PC-9 (cell line): ENCODE measurements at regions not wholly inside any gene's neighbourhood (a gene's known extent, or its start where the extent isn't known, plus 50 kb on each side); places are given as distances from the start of the nearest gene placed in this dataset.

Source experiments
- BruUV-seq: library from RNA; stranded (reverse); fragments of 400-500 nt; replicated peaks from 2 replicates; lab custom pipeline; 2021; lab: Mats Ljungman, UMichigan
- CTCF ChIA-PET: fragments of 300-600 bp; sonication (Branson Sonifier 250); formaldehyde crosslinking; loops from one replicate; lab custom pipeline; 2022; ENCODE audit warnings: antibody characterized with exemption; lab: Charles Lee
- POLR2A ChIA-PET: fragments of 300-600 bp; sonication (Branson Sonifier 250); formaldehyde crosslinking; loops from one replicate; lab custom pipeline; 2022; ENCODE audit warnings: antibody characterized with exemption; ENCODE audit not compliant: unreplicated experiment; lab: Charles Lee
- DNase-seq, 2 experiments: peaks; one replicate each; pipeline versions ENCODE4 v3.0.0 to v3.0.0-alpha.2; 2015 to 2022; ENCODE audit warnings: mixed read lengths in 1 of 2
- H2AFZ ChIP-seq: fragments of 200-600 bp; sonication (generic); 2 replicates; pipeline ENCODE4 v1.8.1; 2017; ENCODE audit warnings: antibody characterized with exemption
- H3F3A ChIP-seq: fragments of 200-600 bp; sonication (generic); 2 replicates; pipeline ENCODE4 v1.8.1; 2017; ENCODE audit warnings: antibody characterized with exemption, mild to moderate bottlenecking, low read depth; ENCODE audit not compliant: insufficient read depth
- H3K27ac ChIP-seq: fragments of 200-600 bp; sonication (generic); 2 replicates; pipeline ENCODE4 v1.6.1; 2016; ENCODE audit warnings: mixed run types
- H3K27me3 ChIP-seq: fragments of 200-600 bp; sonication (generic); 2 replicates; pipeline ENCODE4 v1.6.1; 2016; ENCODE audit warnings: low read depth, mixed run types; ENCODE audit not compliant: insufficient read depth
- H3K36me3 ChIP-seq: fragments of 200-600 bp; sonication (generic); 2 replicates; pipeline ENCODE4 v1.6.1; 2016; ENCODE audit warnings: low read depth, mixed run types
- H3K4me1 ChIP-seq: fragments of 200-600 bp; sonication (generic); replicated peaks from 2 replicates; pipeline ENCODE4 v1.6.1; 2016; ENCODE audit warnings: mixed run types; ENCODE audit not compliant: insufficient read depth
- H3K4me2 ChIP-seq: fragments of 200-600 bp; sonication (generic); 2 replicates; pipeline ENCODE4 v1.6.1; 2017; ENCODE audit warnings: mixed run types
- H3K4me3 ChIP-seq: fragments of 200-600 bp; sonication (generic); 2 replicates; pipeline ENCODE4 v1.6.1; 2016; ENCODE audit warnings: mixed run types
- H3K79me2 ChIP-seq: fragments of 200-600 bp; sonication (generic); 2 replicates; pipeline ENCODE4 v1.6.1; 2017; ENCODE audit warnings: low read depth, mixed run types
- H3K9me2 ChIP-seq: fragments of 200-600 bp; sonication (generic); 2 replicates; pipeline ENCODE4 v1.8.1; 2017; ENCODE audit warnings: mild to moderate bottlenecking; ENCODE audit not compliant: insufficient read depth
- H3K9me3 ChIP-seq: fragments of 200-600 bp; sonication (generic); 2 replicates; pipeline ENCODE4 v1.8.1; 2016; ENCODE audit warnings: low read depth; ENCODE audit not compliant: insufficient read depth
- H4K20me1 ChIP-seq: fragments of 200-600 bp; sonication (generic); 2 replicates; pipeline ENCODE4 v1.8.1; 2017; ENCODE audit not compliant: insufficient read depth
- EZH2 ChIP-seq: fragments of 200-600 bp; sonication (generic); IDR thresholded peaks from 2 replicates; pipeline ENCODE4 v1.8.0; 2017; ENCODE audit warnings: antibody characterized with exemption, low read depth
- intact Hi-C: fragments of 100-400 bp; cut with micrococcal nuclease; formaldehyde crosslinking; loops from one replicate; pipeline ENCODE4 v1.10.0; 2022; ENCODE audit not compliant: unreplicated experiment
- TF ChIP-seq, protein P1 (sequence below): fragments of 200-600 bp; sonication (generic); conservative IDR thresholded peaks from 2 replicates; pipeline ENCODE4 v1.6.1; 2017; ENCODE audit warnings: mixed run types, antibody characterized with exemption, mild to moderate bottlenecking, moderate library complexity

DNA sequence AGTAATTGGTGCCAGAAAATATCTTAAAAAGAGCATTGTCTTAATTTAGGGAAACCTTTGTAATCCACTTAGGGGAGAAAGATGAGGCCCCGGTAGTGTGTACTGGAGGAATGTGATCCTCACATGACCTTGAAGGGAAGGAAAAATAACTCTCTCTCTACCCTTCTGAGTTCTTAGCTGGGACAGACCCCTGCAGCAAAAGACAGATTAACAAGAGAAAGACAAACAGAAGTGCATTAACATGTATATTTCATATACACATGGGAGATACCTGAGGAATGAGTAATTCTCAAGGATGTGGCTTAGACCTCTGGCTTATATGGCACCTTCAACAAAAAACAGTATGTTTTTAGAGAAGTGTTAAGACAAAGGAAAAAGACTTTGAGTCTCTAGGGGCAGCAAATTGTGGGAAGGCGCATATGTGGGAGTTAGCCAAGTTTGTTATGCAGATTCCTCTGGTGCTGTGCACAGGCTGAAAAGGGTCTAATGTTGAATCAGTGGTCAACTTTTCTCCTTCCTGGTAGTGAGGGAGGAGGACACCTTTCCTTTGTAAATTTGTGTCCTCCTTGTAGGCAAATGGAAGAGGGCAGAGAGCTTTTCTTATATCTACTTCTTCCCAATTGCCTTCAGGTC, 138.8 kb downstream of the LRRC70 start:
- no peak overlapping the region for H3K27ac ChIP-seq
- no peak overlapping the region for H2AFZ ChIP-seq
- H3K4me1 ChIP-seq, result no peaks in the 10 kb centered on the region
- DNase-seq, result no peak
- no peaks in the 10 kb centered on the region for H3K9me3 ChIP-seq
- TF ChIP-seq EZH2, result no peak
- TF ChIP-seq, protein P1, sequence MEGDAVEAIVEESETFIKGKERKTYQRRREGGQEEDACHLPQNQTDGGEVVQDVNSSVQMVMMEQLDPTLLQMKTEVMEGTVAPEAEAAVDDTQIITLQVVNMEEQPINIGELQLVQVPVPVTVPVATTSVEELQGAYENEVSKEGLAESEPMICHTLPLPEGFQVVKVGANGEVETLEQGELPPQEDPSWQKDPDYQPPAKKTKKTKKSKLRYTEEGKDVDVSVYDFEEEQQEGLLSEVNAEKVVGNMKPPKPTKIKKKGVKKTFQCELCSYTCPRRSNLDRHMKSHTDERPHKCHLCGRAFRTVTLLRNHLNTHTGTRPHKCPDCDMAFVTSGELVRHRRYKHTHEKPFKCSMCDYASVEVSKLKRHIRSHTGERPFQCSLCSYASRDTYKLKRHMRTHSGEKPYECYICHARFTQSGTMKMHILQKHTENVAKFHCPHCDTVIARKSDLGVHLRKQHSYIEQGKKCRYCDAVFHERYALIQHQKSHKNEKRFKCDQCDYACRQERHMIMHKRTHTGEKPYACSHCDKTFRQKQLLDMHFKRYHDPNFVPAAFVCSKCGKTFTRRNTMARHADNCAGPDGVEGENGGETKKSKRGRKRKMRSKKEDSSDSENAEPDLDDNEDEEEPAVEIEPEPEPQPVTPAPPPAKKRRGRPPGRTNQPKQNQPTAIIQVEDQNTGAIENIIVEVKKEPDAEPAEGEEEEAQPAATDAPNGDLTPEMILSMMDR, result no peak
- ChIA-PET CTCF (no interaction called here), POLR2A (interaction anchor here (0.6 kb wide), 1 partner anchor 816 kb away, joined by 3 read pairs; no protein-coding TSS in a partner anchor)
- H3K27me3 ChIP-seq, result peaks cover 18% of the 10 kb centered on the region; the same call in 1 of the 2 replicates
- H3K79me2 ChIP-seq, result no peaks in the 10 kb centered on the region
- H3K9me2 ChIP-seq, result no peaks in the 10 kb centered on the region
- no TSS peak for BruUV-seq
- intact Hi-C loops, result no loop called here
- H3K36me3 ChIP-seq, result no peaks in the 10 kb centered on the region
- no peaks in the 10 kb centered on the region for H3F3A ChIP-seq
- H3K4me2 ChIP-seq, result no peak overlapping the region
- H4K20me1 ChIP-seq, result no peaks in the 10 kb centered on the region
- H3K4me3 ChIP-seq, result no peak overlapping the region

DNA sequence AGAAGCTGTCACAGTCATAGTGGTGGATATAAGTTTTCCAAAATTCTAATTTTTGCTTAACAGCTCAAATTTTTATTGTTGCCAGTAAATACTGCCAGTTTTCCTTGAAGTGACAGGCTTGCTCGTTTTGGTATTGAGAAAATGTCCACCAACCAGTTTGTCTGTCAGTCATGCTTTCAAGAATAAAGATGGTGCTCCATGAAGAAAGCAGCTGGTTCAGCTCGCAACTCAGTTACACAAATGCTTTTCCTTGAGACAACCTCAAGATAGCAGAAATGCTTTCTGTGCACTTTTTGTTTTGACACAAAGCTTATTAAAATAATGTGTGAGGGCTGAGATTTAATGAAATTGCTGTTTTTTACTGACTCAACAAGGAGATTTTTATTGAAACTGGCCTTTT, 135.7 kb downstream of the LRRC70 start:
- DNase-seq, result no peak
- H3K9me3 ChIP-seq, result no peaks in the 10 kb centered on the region
- POLR2A ChIA-PET, result interaction anchor here (0.7 kb wide), 1 partner anchor 1990 kb away, joined by 13 read pairs; no protein-coding TSS in a partner anchor
- H3K4me3 ChIP-seq, result no peak overlapping the region
- no peak overlapping the region for H3K27ac ChIP-seq
- H3K79me2 ChIP-seq, result no peaks in the 10 kb centered on the region
- H3K4me1 ChIP-seq, result no peaks in the 10 kb centered on the region
- no peaks in the 10 kb centered on the region for H3K36me3 ChIP-seq
- no peaks in the 10 kb centered on the region for H3F3A ChIP-seq
- no peak overlapping the region for H3K4me2 ChIP-seq
- intact Hi-C loops, result no loop called here
- no peaks in the 10 kb centered on the region for H4K20me1 ChIP-seq
- H3K9me2 ChIP-seq, result no peaks in the 10 kb centered on the region
- no peak for TF ChIP-seq EZH2
- TF ChIP-seq, protein P1, result no peak
- H3K27me3 ChIP-seq, result peaks cover 18% of the 10 kb centered on the region; the same call in 1 of the 2 replicates
- H2AFZ ChIP-seq, result no peak overlapping the region
- no TSS peak for BruUV-seq
- CTCF ChIA-PET, result no interaction called here

DNA sequence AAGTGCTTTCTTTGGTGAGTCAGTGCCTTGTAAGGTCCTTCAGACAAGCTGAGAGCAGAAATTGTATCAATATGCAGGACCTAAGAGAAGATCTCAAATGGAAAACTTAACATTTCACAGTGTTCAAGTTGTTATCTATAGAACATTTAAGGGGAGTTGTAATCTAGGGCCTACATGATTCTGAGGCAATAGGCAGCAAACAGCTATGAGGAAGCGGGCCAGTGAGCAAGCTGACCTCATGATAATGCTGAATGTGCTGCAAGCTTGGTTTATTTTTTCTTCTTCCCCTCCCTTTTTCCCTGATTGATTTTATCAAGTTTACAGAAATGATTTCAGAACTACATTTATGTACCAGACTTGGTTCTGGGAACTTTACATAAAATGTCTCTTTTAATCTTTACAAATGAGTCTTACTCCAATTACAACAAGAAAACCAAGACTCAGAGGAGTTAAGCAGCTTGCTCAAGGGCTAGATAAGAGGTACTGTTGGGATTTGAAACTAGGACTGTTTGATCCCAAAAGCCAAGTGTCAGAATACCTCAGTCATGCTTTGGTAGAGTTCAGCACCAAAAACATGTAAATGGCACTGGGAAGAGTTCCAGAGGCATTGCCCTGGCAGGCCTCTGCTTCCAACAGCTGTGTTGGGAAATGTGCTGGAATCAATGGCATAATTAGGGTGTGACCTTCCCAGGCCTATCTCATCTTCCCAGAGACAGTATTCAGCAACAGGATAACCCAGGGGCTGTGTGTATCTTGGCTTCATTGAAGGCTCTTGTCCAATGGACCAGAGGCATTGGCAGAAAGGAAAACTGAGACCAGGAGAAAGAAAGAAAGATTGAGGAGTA, 130.1 kb downstream of the LRRC70 start:
- no peak overlapping the region for H3K27ac ChIP-seq
- H3K4me3 ChIP-seq, result no peak overlapping the region
- no peak for TF ChIP-seq EZH2
- TF ChIP-seq, protein P1, result no peak
- no peaks in the 10 kb centered on the region for H4K20me1 ChIP-seq
- H3K79me2 ChIP-seq, result no peaks in the 10 kb centered on the region
- no peaks in the 10 kb centered on the region for H3K9me2 ChIP-seq
- H3K4me2 ChIP-seq, result no peak overlapping the region
- no peaks in the 10 kb centered on the region for H3K4me1 ChIP-seq
- no peaks in the 10 kb centered on the region for H3F3A ChIP-seq
- DNase-seq, result no peak
- intact Hi-C loops, result no loop called here
- BruUV-seq, result no TSS peak
- POLR2A ChIA-PET, result no interaction called here
- peaks cover 12% of the 10 kb centered on the region; the same call in 1 of the 2 replicates for H3K27me3 ChIP-seq
- CTCF ChIA-PET, result no interaction called here
- H3K9me3 ChIP-seq, result no peaks in the 10 kb centered on the region
- no peak overlapping the region for H2AFZ ChIP-seq
- H3K36me3 ChIP-seq, result no peaks in the 10 kb centered on the region
